GM19455 (cell line): ENCODE measurements at regions not wholly inside any gene's neighbourhood (a gene's known extent, or its start where the extent isn't known, plus 50 kb on each side); places are given as distances from the start of the nearest gene placed in this dataset.

Experiments
- ATAC-seq: cut with Tn5 transposase; IDR thresholded peaks from one replicate; pipeline ENCODE4 v1.9.1; 2021; ENCODE audit not compliant: unreplicated experiment

DNA sequence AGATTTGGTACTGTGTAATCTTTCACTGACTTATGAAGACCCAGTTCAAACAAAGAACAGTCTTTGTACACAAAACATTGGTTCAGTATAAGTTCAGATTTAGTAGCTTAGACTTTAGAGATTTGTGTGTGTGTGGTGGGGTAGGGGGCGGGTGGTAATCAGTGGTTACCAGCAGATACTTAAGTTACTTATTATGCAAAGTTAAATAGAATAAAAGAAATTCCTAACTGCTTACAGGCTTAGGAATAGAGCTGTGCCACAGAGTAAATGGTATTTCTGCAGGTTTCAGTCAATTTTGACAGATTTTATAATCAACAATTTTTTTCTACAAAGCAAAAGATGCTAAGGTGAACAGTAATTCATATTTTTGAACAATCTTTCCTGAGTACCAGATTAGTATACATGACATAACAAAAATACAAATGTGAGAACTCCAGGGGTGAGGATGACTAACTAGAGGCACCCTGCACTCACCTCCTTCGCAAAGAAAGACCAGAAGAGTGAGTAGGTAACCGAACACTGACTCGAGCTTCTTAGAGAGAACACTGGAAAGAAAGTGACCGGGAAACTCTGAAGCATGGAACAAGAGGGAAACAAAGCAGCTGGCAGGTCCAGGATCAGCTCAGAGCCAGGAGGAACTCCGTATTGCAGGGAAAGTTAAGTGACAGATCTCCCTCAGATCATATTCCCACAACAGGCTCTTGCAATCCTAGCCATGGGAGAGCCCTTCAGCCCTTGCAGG lies 560.6 kb downstream of the COL12A1 start:
- ATAC-seq, result no peak

DNA sequence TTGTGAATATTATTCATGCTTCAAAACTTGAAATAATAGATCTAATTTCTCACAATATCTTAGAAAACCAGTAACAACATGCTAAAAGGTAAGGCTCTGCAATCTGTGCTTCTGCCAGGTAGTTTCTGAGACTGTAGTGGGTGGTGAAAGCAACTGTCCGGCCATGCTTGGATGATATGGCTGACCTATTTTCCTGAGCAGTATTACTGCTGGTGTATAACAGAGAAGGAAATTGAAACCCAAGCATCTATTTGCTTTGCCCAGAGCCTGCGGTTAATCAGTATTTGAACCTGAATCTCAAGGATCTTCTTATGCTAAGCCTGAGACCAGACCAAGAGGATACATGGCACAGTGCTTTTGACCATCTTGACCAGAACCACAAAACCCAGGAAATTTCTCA lies 563.8 kb downstream of the COL12A1 start:
- ATAC-seq, result no peak

DNA sequence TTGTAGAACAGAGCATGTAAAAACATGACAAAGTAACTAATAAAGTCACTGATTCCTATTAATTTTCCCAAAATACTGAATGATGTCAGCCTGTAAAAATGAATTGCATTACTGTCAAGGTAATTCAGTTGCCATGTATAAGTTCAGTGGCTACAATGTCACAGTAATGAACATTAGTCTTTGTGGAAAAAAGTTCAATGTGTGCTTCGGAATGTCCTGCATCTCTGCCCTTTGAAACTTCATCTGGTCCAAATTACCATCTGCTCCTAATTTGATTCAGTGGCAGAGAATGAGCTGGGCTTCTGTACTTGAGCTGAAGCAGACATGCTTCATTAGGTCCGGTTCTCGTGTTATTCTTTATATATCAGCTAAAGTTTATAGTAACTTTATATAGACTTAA lies 567.4 kb downstream of the COL12A1 start:
- no peak for ATAC-seq

DNA sequence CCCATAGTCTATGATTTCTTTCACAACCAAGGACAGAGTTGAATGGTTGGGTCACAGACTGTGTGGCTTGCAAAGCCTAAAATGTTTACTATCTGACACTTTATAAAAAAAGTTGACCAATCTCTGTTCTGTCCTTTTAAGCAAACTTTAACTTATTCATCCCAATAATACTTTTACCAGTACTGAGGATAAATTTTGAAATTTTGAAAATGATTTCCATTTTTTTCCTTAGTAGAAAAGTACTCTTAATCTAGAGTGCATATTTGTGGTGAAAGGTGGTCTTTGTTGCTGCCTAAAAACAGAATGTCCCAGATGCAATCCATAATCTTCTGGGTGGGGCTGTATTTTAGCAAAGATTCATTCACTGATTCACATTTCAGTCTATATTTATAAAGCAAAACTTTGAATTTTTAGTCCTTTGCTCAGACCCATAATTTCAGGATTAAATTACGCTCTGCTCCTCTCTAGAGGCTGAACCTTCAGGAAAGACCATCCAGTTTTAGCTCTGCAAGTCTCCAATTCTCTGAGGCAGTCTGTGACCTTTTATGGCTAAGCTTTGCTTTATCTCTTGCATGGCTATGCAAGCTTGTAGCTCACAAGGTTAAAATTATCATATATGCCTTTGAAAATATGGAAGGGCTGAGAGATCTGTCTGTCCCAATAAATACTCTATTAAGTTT lies 573.5 kb downstream of the COL12A1 start:
- ATAC-seq, result no peak

DNA sequence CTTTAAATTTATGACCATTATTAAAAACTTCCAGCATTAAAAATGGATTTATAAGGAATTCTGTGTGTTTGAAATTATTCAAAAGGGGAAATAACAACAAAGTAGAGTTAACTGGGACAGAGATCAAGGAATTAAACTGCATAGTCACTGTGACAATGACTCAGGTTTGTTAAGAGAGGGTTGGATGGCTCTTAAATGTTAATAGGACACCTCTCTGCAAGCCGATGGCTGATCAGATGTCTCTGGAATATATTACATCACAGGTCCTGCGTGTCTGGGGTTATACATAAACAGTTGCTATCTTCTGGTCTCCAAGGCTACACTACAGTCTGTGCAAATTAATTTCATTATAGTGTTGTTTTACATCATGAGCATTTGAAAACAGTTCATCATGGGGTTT lies 574.3 kb downstream of the COL12A1 start:
- ATAC-seq, result no peak

DNA sequence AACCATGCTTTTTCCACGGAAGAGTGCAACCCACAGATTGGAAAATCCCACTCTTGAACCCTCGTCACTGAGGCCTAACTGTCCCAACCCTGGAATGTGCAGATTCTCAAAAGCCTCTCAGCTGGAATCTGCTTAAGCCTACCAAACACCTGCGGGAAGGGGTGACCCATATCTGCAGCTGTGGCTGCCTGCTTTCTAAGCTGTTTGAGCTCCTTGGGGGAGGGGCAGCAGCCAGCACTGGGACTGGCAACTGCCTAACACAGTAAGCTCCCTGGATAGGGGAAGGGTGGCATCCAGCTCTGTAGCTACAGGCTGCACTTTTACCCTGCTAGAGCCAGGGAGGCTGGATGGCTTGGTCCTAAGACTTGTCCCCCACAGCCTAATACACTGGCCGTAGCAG lies 579.6 kb downstream of the COL12A1 start:
- ATAC-seq, result no peak

DNA sequence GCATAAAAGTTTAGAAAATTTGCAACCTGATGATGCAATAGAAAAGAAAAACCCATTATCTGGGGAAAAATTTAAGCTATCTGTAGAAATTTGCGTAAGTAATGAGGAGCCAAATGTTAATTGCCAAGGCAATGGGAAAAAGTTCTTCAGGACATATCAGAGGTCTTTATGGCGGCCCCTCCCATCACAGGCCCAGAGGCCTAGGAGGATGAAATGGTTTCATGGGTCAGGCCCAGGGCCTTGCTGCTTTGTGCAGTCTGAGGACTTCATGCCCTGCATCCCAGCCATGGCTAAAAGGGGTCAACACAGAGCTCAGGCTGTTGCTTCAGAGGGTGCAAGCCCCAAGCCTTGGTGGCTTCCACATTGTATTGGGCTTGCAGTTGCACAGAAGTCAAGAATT lies 582.8 kb downstream of the COL12A1 start:
- no peak for ATAC-seq

DNA sequence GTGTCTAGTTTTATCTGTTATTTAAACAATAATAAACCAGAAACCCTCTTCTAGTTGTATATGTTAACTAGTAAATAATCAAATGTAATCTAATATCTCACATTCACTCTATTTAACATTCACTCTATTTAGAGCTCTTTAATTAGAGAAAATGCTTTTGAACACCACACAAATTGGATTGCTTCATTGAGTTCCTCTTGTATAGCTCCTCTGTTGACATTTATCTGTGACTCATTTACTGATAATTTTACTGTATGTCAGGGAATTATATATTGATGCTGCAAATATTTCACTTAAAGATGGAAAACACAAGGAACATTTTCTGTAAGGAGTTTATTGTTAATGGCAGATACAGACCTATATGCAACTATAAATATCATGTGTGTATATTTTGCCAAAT lies 594.6 kb downstream of the COL12A1 start:
- ATAC-seq, result no peak

DNA sequence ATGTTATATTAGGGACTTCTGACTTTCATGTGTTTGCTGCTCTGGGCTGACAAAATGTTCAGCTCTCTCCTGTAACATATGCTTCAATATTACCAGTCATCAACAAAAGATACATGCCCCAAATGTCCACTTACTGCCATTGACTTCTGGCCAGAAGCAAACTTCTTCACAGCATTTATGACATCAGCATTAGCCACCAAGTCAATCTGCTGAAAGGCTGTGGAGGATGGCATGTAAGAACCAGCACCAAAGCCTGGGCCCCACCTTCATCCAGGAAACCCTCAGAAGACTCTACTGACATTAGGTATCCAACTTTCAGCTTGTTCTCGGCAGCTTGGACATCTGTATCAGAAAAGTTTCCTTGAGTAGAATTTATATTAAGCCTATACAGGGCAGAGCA lies 595.5 kb downstream of the COL12A1 start:
- ATAC-seq, result no peak

DNA sequence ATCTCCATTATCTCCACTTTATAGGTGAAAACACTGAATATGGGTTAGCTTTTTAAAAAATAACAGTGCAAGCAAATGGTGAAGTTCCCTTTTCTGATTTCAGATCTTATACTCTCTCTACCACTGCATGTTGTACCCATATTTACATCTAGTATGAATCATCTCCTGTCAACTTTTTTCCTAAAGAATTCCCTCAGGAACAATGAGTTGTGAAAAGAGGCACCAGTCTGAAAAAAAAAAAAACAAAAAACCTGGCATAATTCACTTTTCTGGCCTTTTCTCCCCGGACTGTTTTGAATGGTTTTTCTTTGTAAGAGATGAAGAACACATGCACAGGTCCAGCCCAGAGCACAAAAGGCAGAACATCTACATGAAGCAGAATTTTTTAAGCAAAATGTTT lies 596.0 kb downstream of the COL12A1 start:
- ATAC-seq, result no peak

DNA sequence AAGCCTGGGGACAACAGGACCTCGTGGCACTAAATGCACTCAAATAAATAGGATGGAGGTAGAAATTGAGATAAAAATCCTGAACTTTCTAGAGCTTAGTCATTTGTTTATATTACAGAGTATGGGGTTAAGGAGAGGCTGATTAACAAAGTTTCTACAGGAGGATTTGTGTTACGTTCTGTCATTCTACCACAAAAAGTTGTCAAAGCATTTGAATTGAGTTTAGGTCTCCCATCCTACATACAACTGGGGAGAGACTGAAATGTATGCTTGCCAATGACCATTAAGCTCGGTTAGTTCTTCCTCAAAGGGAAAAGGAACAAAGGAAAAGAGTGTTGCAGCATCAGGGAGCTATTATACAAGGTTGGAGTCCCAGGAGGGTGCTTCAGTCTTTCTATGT lies 597.9 kb downstream of the COL12A1 start:
- no peak for ATAC-seq

DNA sequence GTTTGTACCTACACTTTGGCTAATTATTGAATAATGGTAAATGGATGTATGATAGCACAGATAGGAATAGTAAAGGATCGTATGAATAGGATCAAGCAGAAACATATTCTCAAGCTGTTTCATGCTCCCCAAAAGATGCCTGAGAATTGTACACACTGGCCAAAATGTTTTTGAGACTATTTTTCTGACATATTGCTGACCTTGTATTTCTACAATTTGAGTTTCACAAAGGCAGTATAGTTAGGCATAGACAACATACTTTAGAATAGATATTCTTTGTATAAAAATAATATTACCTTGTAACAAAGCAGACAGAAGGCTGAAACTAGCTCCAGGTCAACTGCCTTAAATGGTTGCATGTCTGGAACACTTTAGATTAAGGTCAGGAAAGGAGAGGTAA lies 598.4 kb downstream of the COL12A1 start:
- no peak for ATAC-seq

DNA sequence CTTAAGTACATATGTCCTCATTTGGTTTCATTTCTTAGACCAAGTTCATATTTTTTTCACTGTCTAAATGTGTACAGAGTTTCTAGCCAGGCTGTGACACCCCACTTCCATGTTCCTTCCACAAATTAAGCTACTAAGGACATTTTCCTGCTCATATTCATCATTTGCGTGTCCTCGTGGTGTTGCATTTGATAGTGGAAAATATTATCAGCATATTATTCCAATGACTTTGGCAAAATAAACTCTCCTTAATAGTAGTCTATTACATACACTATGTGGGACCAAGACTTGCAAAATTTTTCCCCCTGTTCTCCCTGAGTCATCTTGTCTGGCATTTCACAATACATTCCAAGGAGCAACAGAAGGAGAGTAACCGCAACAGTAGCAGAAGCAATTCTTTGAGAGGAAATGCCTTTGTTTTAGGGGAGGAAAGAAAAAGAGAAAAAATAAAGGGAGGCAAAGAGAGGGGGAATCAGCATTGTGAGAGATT lies 599.2 kb downstream of the COL12A1 start:
- ATAC-seq, result no peak

DNA sequence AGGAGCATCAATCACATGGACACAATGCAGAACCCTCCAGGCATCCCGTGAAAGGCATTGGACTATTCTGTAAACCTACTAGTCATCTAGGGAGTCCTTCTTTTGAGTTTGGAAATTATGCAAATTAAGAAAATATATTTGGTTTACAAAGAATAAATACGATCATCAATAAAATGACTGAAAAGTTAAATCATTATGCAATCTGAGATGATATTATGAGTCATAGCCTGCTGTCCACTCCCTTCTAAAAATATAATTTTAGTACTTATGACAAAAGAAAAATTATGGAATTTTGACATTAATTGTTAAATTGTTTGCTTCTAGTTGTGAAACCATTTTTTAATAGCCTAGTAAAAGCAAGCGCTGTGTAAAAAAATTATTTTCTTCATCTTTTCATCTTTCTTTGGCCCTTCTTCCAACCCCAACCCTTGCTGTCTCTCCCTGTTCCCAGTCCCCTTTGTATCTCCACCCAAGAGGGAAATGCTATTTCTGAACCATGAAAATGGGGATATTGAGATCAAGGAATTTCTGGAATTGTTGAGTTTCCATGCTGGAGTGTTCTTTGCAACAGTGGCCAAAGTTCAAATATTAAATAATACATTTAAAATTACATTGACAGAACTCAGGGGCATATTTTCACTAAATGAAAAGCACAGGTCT lies 599.8 kb downstream of the COL12A1 start:
- ATAC-seq, result no peak

DNA sequence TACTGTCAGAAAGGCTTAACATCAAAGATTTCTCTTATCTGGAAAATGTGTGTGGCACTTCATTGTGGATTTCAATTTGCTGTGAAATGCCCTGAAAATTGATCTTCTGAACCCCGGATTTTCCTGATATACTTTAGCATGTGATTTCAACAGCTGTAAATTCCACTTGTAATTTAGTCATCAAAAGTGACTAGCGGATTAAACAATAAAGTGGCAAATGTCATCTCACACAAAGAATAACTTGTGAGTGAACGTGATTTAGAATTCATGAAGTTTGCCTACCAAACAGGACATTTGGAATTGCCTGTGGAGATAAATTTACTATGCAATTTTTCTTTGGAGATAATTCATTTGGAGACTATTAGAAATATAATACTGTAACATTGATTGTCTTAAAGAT lies 601.6 kb downstream of the COL12A1 start:
- ATAC-seq, result no peak

DNA sequence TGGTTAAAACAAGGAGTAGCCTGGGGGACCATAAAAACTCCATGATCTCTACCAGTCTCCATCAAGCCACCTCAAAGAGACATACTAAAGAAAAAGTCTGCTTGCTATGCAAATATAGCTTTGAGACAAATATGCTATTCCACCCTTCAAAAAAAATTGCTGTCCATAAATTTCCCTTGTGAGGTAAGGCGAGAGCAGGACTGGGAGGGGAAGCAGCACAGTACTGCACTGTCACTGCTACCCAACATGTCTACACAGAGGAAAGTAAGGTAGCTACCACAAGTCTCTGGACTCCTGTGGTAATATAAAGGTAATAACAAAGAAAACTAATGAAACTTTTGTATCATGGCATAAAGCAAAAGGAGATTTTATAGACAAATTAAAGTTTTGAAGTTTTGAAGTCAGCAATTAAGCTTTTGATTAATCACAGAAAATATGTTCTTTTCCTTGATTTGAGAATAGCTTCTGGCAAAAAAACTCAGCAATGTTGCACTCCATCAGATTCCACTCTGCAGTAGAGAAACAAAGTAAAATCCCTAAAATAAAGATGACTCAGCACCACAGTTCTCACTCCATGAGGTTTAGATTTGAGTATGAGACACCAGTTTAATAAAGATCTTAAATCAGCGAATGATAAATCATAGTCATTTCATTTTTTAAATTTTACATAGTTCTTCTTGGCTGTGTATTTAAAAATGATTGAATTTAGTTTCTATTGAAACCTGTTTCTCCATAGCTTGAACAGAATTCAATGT lies 602.4 kb downstream of the COL12A1 start:
- ATAC-seq, result no peak

DNA sequence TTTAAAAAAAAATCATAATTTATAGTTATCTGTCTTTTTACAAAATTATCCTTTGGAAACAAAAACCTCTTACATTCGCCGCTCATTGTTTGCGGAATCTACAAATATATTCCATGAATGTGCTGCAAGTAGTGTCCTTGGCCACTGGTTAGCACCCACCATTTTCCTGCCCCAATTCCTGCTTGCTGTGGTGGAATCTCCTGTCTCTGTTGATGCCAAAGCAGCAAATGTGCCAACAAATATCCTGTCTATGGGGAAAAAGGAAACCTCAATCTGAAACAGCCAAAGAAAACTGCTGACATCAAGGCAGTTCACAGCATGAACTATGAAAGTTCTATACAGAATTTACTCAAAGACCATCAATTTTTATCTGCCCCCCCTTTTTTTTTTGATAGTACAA lies 603.6 kb downstream of the COL12A1 start:
- ATAC-seq, result no peak

DNA sequence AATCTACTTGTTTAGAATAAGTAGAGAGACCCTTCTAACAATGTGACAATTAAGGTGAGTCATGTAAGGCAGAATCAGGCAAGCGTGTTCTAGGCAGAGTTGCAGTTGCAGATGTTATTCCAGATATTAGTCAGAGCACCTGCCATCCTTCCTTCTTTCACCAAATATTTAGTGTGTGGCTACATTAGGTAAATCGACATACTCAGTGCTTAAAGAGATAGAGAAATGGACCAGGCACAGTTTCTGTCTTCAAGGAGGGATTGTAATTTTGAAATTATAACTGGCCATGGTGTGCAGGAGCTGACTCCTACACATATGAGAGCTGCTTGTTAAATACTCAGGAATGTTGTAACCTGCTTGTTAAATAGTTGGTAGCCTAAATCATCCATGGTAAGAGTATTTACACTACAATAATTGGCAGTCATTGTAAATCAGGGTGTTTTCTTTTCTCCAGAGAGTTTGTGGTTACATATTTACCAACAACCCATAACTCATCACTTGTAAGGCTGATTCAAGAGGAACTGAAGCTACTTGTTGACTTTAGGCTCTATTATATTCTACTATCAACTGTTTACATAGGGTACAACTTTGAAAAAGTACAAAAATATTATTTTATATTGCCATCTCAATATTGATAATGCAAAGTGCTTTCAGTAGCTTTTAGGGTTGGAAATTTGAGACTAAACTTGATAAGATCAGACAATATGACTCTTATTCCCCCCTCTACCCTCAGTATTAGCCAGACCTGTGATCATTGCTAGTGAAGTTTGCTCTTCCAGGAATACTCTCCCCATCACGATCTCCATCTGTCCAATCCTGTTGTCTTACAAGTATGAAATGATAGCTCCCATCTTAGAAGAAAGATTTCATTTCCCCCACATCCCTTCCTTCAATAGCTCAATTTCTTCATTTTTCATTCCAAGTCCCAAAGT lies 607.1 kb downstream of the COL12A1 start:
- ATAC-seq, result peak; percentile 95

DNA sequence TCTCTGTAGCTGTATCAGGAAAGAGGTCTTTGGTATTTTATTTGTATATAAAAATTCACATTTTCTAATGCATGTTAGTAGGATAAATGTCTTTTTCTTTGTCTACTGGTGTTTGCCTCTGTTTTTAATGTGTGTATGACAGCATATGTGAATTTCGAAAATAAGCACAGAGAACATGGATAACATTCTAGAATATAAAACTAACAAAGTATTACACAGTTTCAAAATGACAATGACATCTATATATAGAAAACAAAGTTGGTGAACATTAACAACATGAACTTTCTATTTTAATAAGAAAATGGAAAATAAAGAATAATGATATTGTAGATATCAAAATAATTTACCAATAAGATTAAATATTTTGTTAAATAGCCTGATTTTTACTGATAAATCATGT lies 608.0 kb downstream of the COL12A1 start:
- ATAC-seq, result no peak

DNA sequence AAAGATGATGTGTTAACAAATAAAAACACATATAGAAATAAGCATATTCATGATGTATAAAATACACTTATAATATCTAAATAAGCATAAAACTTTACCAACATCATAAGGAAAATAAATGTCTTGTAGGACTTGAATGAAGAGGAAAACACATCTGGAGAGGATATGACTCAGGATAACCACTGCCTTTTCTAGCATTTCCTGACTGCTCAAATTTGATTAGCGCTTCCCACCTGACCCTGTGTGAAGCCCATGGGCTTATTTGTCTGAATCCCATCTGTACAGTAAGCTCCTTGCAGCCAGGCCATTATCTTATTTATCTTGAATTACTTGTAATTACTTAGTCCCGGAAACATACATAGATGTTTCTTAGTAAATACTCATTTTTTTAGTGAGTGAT lies 608.6 kb downstream of the COL12A1 start:
- no peak for ATAC-seq
